GM12878 (cell line): ENCODE measurements at regions not wholly inside any gene's neighbourhood (a gene's known extent, or its start where the extent isn't known, plus 50 kb on each side); places are given as distances from the start of the nearest gene placed in this dataset.
"Not testable (repeated sequence)": the region's sequence is repeated elsewhere in the genome, so short reads cannot be mapped to it uniquely, and the experiment has no call there.

Source experiments
- ATAC-seq: fragments of 200-7000 bp; cut with Tn5 transposase; 3 replicates; pipeline ENCODE4 v1.9.1; 2020; ENCODE audit warnings: mild to moderate bottlenecking, moderate library complexity
- BruUV-seq: library from RNA; stranded (reverse); fragments of 400-500 nt; replicated peaks from 2 replicates; lab custom pipeline; 2021; lab: Mats Ljungman, UMichigan
- CTCF ChIA-PET: fragments of 300-600 bp; sonication (Branson Sonifier 250); formaldehyde crosslinking; extraction: SDS; loops from one replicate; lab custom pipeline; 2021; ENCODE audit warnings: inconsistent platforms; lab: Yijun Ruan, JAX
- POLR2A ChIA-PET: fragments of 350-600 bp; formaldehyde crosslinking; extraction: SDS; loops from one replicate; lab custom pipeline; 2021; ENCODE audit warnings: inconsistent platforms; lab: Charles Lee
- RAD21 ChIA-PET: fragments of 300-600 bp; sonication (Branson Sonifier 250); formaldehyde crosslinking; loops from one replicate; lab custom pipeline; 2023; ENCODE audit warnings: antibody characterized with exemption; ENCODE audit not compliant: unreplicated experiment; lab: Charles Lee
- SMC1A ChIA-PET: fragments of 300-600 bp; sonication (Branson Sonifier 250); formaldehyde crosslinking; loops from one replicate; lab custom pipeline; 2023; ENCODE audit not compliant: unreplicated experiment, uncharacterized antibody; lab: Charles Lee
- DNase-seq: peaks from one replicate; pipeline ENCODE4 v3.0.0-alpha.2; 2011; ENCODE audit warnings: low read depth, low spot score
- FAIRE-seq: peaks from 3 replicates; lab custom pipeline; 2011; peaks lifted over from hg19 to GRCh38; lab: Jason Lieb, UNC
- H2AFZ ChIP-seq: 2 replicates; pipeline ENCODE4 v1.6.0; 2011; ENCODE audit warnings: low read depth, low read length, control low read depth; ENCODE audit not compliant: control insufficient read depth
- H3K27ac ChIP-seq: 2 replicates; pipeline ENCODE4 v1.5.1; 2011; ENCODE audit warnings: control low read depth; ENCODE audit not compliant: control insufficient read depth, insufficient read depth
- H3K27me3 ChIP-seq, 2 experiments: replicated peaks in 1 of 2; 2 replicates each; pipeline versions ENCODE4 v1.6.0 to v1.6.1; 2011; ENCODE audit warnings: low read length in 1 of 2; ENCODE audit not compliant: control insufficient read depth in 2 of 2, insufficient read depth in 2 of 2
- H3K36me3 ChIP-seq, 2 experiments: 2 replicates each; pipeline ENCODE4 v1.5.1; 2011; ENCODE audit warnings: low read length in 1 of 2; ENCODE audit not compliant: control insufficient read depth in 2 of 2, insufficient read depth in 2 of 2
- H3K4me1 ChIP-seq: 2 replicates; pipeline ENCODE4 v1.6.1; 2011; ENCODE audit warnings: mild to moderate bottlenecking, low read length, moderate library complexity, mixed read lengths; ENCODE audit not compliant: control insufficient read depth, insufficient read depth
- H3K4me2 ChIP-seq: 2 replicates; pipeline ENCODE4 v1.6.0; 2011; ENCODE audit warnings: control low read depth; ENCODE audit not compliant: control insufficient read depth, insufficient read depth
- H3K4me3 ChIP-seq: fragments of 200-600 bp; sonication (generic); 2 replicates; pipeline ENCODE4 v1.5.1; 2016
- H3K79me2 ChIP-seq: 2 replicates; pipeline ENCODE4 v1.6.0; 2011; ENCODE audit warnings: low read length; ENCODE audit not compliant: control insufficient read depth, insufficient read depth
- H3K9ac ChIP-seq: 2 replicates; pipeline ENCODE4 v1.8.0; 2011; ENCODE audit warnings: low read length, control low read depth, mixed read lengths; ENCODE audit not compliant: control insufficient read depth, insufficient read depth
- H3K9me3 ChIP-seq: replicated peaks from 3 replicates; pipeline ENCODE4 v1.5.1; 2011; ENCODE audit warnings: mild to moderate bottlenecking, low read length; ENCODE audit not compliant: control insufficient read depth, insufficient read depth
- H4K20me1 ChIP-seq: 2 replicates; pipeline ENCODE4 v1.6.0; 2011; ENCODE audit not compliant: control insufficient read depth, insufficient read depth
- BHLHE40 ChIP-seq, 2 experiments: fragments of 450-650 bp in 1 of 2; IDR thresholded peaks; 2 replicates each; pipeline ENCODE4 v1.6.1; 2011 to 2017; ENCODE audit warnings: low read depth in 2 of 2, borderline replicate concordance in 1 of 2, improper control_type of control experiment in 1 of 2, low read length in 1 of 2, mild to moderate bottlenecking in 1 of 2
- IKZF1 ChIP-seq: fragments of 450-650 bp; conservative IDR thresholded peaks from 2 replicates; pipeline ENCODE4 v1.6.1; 2017; ENCODE audit warnings: antibody characterized with exemption, mild to moderate bottlenecking
- WGBS: methylation state at CpG from one replicate; pipeline ENCODE4 v1.1.6; 2016; ENCODE audit warnings: low lambda C conversion rate; ENCODE audit not compliant: insufficient replicate concordance, insufficient coverage; ENCODE audit errors: missing lambda C conversion rate; 5-methylcytosine and 5-hydroxymethylcytosine counted together
- in situ Hi-C: fragments of 300-500 bp; cut with MboI; formaldehyde crosslinking; loops from 9 replicates; pipeline ENCODE4 v1.14.3; 2018; ENCODE audit warnings: mixed read lengths
- intact Hi-C: fragments of 100-400 bp; cut with micrococcal nuclease; formaldehyde crosslinking; loops from one replicate; pipeline ENCODE4 v1.14.2; 2022; ENCODE audit not compliant: unreplicated experiment

GRCh38 chr2:89585558-89585920 is 894.1 kb downstream of the RPIA start:
- TF ChIP-seq IKZF1 (peak; percentile 67), BHLHE40 (IDR thresholded peaks at IDR 0.05; ENCODE audit: borderline replicate concordance in 1 of 2, low read depth in 2 of 2, low read length in 1 of 2) (peak in 1 of 2 experiments; percentile 14; a peak in 1 of 4 replicates)
- BruUV-seq, CTCF ChIA-PET, H3K4me3 ChIP-seq, H3K4me1 ChIP-seq, RAD21 ChIA-PET, H3K27me3 ChIP-seq, H4K20me1 ChIP-seq, H2AFZ ChIP-seq, H3K4me2 ChIP-seq, FAIRE-seq, H3K9me3 ChIP-seq, SMC1A ChIA-PET, H3K27ac ChIP-seq, POLR2A ChIA-PET, H3K9ac ChIP-seq, intact Hi-C loops, in situ Hi-C loops, H3K36me3 ChIP-seq, H3K79me2 ChIP-seq: not testable (repeated sequence)
- peak; percentile 100 for ATAC-seq
- WGBS: 39% methylated on average over 29 of the region's 34 CpGs
- DNase-seq: peak; percentile 17

- H3K4me1 ChIP-seq, H3K27ac ChIP-seq, H3K9ac ChIP-seq, H3K27me3 ChIP-seq, H3K4me2 ChIP-seq, H3K36me3 ChIP-seq, SMC1A ChIA-PET, DNase-seq, H3K79me2 ChIP-seq, in situ Hi-C loops, FAIRE-seq, H3K4me3 ChIP-seq, ATAC-seq, CTCF ChIA-PET, POLR2A ChIA-PET, RAD21 ChIA-PET, BruUV-seq, intact Hi-C loops, H2AFZ ChIP-seq, H3K9me3 ChIP-seq, H4K20me1 ChIP-seq: not testable (repeated sequence)
- WGBS: 50% methylated on average over 3 of the region's 4 CpGs
Measured at GRCh38 chr2:89599843-89600242, 908.4 kb downstream of the RPIA start.

GRCh38 chr2:89606514-89606913 is 915.0 kb downstream of the RPIA start:
- H4K20me1 ChIP-seq, H3K4me3 ChIP-seq, POLR2A ChIA-PET, CTCF ChIA-PET, ATAC-seq, H3K27me3 ChIP-seq, in situ Hi-C loops, H3K79me2 ChIP-seq, H3K36me3 ChIP-seq, DNase-seq, FAIRE-seq, intact Hi-C loops, H3K27ac ChIP-seq, H3K9ac ChIP-seq, H2AFZ ChIP-seq, BruUV-seq, H3K4me2 ChIP-seq, RAD21 ChIA-PET, H3K9me3 ChIP-seq, H3K4me1 ChIP-seq, SMC1A ChIA-PET: not testable (repeated sequence)
- 0% methylated on average over 2 of the region's 2 CpGs for WGBS

GRCh38 chr2:89610207-89610926 is 918.9 kb downstream of the RPIA start:
- H3K36me3 ChIP-seq, DNase-seq, H3K79me2 ChIP-seq, CTCF ChIA-PET, H3K27ac ChIP-seq, RAD21 ChIA-PET, POLR2A ChIA-PET, H3K4me1 ChIP-seq, H3K9ac ChIP-seq, BruUV-seq, SMC1A ChIA-PET, H3K4me3 ChIP-seq, H3K9me3 ChIP-seq, intact Hi-C loops, FAIRE-seq, in situ Hi-C loops, H3K4me2 ChIP-seq, ATAC-seq, H3K27me3 ChIP-seq, H2AFZ ChIP-seq, H4K20me1 ChIP-seq: not testable (repeated sequence)
- WGBS: 66% methylated on average over 33 of the region's 33 CpGs
